ENCODE measurements at regions not wholly inside any gene's neighbourhood (a gene's known extent, or its start where the extent isn't known, plus 50 kb on each side); places are given as distances from the start of the nearest gene placed in this dataset.

GRCh38 chr19:31402529-31403316 is 53.5 kb upstream of the TSHZ3 start:
- DNase-seq: no peak

DNA sequence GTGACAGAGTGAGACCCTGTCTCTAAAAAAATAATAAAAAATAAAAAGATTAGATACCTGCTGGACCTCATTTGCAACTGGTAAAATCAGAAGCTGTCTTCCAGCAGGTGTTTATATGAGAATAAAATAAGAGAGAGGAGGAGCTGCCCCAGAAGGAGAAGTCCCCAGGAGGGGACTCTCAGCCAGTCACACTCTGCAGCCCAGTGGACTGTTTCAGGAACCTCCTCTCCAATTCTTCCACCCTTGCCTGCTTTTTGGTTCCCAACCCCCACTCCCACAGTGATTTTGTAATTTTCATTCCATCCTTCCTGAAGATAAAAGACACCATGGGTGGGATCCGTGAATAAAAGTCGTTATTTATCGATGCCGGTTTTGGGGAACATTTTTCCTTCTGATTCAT is 56.9 kb upstream of the TSHZ3 start:
- DNase-seq: no peak

DNA sequence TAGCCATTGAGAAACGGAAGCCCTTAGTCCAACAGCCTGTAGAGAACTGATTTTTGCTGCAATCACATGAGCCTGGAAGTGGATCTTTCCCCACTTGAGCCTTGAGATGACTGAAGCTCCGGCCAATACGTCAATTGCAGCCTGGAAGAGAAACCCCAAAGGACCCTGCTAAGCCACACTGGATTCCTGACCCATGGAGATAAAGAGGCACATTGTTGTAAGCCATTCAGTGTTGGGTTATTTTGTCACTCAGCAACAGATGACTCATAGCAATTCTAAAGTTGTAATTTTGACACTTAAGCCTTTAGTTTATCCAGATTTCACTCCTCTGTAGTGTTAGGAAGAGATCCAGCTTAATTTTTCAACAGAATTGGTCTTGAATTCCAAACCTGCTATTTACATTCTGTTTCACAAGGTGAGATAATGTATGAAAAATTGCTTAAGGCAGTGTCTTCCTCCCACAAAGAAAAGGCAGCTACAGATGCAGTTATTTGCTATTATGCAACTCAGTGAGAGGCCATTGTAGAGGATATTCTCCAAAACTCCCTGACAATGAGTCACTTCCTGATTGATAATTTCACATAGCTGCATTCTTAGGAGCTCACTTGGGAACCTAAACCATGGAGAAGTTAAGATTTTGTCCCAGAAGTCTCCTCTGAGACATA is 59.4 kb upstream of the TSHZ3 start:
- no peak for DNase-seq

DNA sequence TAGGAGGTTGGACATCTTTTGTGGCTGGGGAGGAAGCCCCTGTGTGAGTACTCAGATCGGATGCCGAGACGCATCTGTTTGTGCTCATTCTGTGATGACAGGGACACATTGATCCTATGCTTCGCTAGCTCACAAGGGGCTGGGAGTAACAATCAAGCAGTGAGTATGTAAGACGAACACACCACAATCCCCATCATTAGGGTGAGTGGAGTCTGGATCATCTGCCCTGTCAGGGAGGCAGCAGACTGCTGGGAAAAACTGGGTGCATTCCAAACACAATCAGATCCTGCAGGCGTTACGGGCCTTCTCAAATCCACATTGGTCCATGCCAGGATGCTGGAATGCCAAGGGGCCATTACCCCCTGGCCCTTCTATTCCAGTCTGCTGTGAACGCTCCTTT is 64.1 kb upstream of the TSHZ3 start:
- DNase-seq: no peak

- DNase-seq: no peak
Measured at GRCh38 chr19:31415322-31415721, 66.1 kb upstream of the TSHZ3 start.

DNA sequence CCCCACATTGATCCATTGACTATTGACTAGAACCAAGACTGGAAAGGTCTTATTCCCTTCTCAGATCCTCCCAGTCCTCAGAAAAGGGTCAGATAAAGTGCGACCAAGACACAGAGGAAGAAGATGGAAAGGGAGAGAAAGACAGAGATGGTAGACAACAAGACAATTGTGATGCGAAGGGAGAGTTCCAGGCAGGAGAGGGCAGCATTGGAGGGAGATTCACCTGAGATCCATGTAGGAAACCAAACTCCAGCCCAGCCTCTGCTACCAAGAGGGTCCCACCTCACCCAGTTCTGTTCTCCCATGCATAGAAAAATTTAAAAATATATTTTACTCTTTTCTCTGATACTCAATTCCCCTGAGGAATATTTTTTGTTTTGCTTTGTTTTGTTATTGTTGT is 67.3 kb upstream of the TSHZ3 start:
- DNase-seq: no peak

GRCh38 chr19:31418055-31418454 is 68.8 kb upstream of the TSHZ3 start:
- DNase-seq: no peak

DNA sequence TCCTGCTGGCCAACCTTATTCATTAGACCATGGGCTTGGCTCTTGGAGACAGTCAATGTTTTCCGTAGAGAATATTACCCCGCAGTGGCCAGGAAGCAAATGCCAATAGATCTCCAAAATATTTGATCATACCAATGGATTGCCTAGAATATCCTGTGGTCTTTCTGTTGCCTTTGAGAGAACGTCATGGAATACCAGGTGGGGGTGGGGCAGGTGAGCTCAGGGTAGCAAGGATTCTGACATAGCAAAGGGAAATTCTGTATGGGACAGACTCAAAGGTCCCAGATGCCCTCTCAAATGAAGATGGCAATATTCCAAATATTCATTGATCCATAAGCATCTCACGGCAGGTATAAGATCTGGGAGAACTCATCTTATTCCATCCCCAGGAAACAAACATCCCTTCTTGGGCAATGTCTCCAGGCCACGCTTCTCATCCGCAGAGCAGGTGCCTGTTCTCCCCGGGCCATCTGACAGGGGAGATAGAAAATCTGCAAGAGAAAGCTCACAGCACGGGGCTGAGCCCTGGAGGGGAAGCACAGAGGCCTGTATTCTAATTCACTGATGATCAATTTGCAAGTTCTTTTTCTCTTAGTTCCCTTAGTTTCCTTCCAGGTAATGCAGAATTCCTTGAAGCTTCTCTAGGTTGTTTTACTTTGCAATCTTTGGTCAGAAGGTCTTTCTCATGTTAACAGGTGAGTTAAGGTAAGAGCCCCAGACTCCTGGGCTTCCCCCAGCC is 69.6 kb upstream of the TSHZ3 start:
- DNase-seq: no peak

- DNase-seq: no peak
Measured at GRCh38 chr19:31419871-31420445, 70.7 kb upstream of the TSHZ3 start.

DNA sequence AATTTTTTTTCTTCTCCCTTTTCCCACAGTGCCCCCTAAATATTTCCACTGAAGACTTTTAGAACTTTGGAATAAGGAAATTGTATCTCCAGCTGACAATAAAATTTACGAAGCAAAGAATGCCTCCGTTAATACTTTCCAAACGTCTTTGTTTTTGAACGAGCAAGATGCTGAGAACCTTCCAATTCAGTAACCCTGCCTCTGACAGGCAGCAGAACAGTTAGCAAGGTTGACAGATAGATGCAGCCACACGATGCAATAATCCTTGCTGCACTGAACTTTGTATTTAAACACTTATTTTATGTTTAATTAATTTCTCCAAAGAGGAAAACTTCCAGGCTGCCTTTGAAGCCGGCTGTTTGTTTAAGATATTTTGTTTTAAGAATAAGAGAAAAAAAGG is 71.8 kb upstream of the TSHZ3 start:
- DNase-seq: no peak

GRCh38 chr19:31421856-31422255 is 72.6 kb upstream of the TSHZ3 start:
- no peak for DNase-seq

DNA sequence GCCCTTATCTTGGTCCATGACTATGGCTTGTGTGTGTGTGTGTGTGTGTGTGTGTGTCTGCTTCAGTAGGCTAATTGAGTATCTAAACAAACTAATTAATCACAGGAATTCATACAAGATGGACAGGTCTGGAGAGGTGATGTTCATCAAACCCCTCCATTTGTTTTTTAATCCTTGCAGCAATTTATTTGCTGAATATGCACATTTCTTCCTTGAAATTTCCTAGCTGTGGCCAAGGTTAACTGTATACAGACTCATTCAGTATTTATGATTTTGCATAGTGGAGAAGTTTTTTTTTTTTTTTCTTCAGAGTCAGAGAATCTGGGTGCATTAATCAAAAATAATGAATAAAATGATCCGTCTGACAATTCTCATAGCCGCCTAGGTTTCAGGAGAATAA is 74.7 kb upstream of the TSHZ3 start:
- no peak for DNase-seq

- DNase-seq: no peak
Measured at GRCh38 chr19:31424861-31425620, 75.8 kb upstream of the TSHZ3 start.

GRCh38 chr19:31427857-31428256 is 78.6 kb upstream of the TSHZ3 start:
- no peak for DNase-seq

- DNase-seq: no peak
Measured at GRCh38 chr19:31430381-31430780, 81.1 kb upstream of the TSHZ3 start.

DNA sequence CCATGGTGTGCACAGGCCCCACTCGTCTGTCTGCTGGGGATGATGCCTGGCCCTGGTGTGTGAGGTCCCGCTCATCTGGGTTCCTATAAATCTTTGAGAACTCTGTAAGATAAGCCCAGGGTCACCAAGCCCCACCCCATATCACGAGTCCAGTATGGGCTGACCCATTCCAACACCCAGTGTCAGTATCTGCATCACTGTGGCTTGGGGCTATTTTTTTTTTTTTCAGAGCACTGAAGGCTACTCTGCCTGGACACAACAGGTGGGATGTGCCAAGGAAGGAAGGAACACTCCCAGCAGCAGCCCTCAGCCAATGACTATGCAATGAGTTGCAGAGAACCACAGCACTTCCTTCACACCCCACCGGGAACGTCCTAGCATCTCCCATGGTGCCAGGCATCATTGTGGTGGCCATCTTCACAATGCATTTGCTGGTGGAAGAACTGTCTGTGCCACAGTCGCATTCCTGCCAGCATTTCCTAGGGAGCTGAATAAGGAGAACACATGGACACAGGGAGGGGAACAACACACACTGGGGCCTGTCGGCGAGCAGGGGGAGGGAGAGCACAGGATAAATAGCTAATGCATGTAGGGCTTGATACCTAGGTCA is 83.1 kb upstream of the TSHZ3 start:
- DNase-seq: no peak

DNA sequence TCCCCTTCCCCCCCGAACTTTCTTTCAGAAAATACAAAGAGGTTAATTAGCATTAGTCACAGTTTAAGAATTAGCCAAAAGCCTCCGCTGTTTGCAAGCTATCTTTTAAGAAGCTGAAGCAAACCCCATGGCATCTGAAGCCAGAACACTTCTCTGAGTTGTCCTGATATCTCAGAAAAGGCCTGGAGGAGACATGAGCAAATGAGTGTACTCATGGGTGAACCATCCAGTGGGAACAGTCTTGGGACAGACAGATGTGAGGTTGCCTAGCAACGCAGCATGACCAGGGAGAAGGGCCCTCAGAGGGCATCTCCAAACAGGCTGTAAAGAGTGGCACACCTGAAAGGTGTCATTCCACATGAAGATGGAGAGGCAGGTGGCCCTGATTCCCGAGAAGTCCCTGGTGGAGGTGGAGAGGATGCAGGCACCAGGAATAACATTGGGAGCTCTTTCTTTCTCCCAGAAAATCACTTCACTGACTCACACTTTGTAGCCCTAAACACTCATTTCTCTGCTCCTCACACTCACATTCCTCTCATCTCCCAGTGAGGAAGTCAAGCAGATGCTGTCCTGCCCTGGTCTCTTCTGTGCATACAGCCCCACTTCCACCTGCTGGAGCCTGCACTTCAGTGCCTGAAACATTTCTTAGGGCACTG is 87.0 kb upstream of the TSHZ3 start:
- DNase-seq: no peak

DNA sequence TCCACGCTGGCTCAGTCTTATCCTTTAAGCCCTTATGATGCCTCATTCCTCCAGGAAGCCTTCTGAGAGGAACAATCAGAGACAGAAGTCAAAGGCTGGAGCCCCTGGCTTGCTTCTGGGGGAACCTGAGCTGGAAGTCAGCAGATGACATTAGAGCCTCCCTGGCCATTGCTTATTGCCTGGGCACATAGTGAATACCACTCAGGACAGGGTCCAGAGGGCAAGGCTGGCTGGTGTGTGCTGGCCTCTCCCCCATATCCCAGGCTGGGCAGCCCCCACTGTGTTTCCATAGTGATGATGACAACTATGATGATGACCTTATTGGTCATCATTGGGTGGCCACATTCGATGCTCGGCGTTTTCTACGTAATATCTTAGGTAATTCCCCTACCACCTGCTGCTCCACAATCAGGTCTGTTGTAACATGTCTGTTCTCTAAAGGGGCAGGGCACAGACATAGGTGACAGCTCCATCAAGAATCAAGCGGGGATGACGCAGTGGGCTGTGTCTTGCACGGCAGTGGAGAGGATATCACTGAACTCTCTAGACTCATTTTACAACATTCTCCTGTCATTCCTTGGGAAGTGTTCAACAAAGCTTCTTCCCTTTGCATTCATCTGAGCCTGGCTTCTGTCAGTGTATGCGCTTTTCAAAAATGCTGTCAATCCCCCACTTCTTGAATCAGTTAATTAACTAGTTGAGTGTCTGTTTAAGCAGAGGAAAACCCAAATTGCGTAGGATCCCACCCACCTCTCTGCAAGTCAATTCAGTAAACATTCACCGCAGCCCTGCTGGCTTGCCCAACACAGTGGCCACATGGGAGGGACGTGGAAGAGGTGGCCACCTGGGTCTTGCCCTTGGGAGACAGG is 89.4 kb upstream of the TSHZ3 start:
- no peak for DNase-seq

- no peak for DNase-seq
Measured at GRCh38 chr19:31439270-31439573, 90.0 kb upstream of the TSHZ3 start.

- DNase-seq: no peak
Measured at GRCh38 chr19:31444931-31445330, 95.7 kb upstream of the TSHZ3 start.

GRCh38 chr19:31445406-31445805 is 96.2 kb upstream of the TSHZ3 start:
- no peak for DNase-seq

Measured in activated CD4-positive, alpha-beta T cell treated with anti-CD3 and anti-CD28 coated beads, Interleukin-2, amount 50 U/mL, for 48 hours (primary cell).